Muscle of arm (tissue), 1 donor: ENCODE measurements at regions not wholly inside any gene's neighbourhood (a gene's known extent, or its start where the extent isn't known, plus 50 kb on each side); places are given as distances from the start of the nearest gene placed in this dataset.
A peak's percentile ranks its signal among the peaks of the same experiment; 100 is the strongest.
"Not testable (repeated sequence)": the region's sequence is repeated elsewhere in the genome, so short reads cannot be mapped to it uniquely, and the experiment has no call there.

Experiments used
- DNase-seq: peaks from one replicate; pipeline ENCODE4 v3.0.0-alpha.2; 2013

DNA sequence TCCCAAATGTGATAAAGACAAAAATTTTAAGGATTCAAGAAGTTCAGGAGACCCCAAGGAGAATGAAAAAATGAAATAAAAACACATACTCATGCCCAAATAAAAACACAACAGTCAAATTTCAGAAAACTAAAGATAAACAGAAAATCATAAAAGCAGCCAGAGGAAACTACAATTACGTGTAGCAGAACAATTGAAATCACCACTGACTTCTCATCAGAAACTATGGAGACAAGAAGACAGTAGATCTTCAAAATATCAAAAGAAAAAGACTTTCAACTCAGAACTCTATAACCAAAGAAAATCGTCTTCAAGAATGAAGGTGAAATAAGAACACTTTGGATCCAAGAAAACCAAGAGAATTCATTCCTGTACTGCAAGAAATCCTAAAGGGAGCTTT, 54.9 kb downstream of the DIO3 start:
- DNase-seq: no peak

DNA sequence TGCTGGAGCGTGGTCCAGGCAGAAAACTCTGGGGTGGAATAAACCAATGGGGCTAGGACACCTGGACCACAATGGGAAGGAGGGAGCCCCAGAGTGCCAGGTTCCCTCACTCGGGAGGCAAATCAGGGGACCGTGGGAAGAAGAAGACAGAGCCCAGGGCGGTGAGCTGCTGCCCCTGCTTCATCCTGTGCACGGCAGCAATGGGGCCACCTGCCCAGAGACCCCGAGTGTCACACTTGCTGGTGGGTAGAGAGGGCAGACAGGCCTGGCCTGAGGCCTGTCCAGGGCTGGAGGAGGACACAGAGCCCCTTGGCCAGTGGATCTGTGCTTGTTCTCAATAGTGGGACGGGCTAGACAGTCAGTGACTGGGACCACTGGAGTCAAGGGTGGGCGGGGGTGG, 58.2 kb downstream of the DIO3 start:
- no peak for DNase-seq

DNA sequence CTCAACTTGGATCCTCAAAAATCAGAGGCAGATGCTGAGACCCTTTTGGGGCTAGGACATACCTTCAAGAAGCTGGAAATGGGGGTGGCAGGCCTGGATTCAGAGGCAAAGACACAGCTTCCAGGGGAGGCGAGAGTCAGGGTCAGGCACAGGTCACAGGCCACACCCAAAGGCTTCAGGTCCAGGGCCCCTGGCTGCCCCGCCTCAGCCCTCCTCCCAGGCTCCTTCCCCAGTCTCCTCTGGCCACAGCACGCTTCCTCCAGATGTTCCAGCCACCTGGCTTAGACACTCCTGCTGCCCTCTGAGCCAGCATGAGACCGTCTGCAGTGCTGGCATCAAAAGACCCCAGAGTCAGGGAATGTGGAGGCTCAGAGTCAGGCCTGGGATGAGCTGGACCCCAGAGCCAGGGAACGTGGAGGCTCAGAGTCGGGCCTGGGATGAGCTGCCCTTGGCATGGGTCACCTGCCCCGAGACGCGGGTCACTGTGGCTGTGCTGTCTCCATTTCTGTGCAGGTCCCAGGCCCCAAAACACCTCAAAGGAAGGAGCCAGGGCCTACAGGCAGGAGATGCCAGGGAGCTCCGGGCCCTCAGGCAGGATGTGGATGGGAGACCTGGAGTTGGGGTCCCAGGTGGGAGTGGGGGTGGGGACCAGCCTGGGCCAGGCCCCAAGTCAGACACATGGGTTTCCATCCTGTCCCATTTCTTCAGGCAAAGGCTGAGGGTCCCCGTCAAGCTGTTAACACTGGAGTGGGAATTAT, 58.9 kb downstream of the DIO3 start:
- no peak for DNase-seq

DNA sequence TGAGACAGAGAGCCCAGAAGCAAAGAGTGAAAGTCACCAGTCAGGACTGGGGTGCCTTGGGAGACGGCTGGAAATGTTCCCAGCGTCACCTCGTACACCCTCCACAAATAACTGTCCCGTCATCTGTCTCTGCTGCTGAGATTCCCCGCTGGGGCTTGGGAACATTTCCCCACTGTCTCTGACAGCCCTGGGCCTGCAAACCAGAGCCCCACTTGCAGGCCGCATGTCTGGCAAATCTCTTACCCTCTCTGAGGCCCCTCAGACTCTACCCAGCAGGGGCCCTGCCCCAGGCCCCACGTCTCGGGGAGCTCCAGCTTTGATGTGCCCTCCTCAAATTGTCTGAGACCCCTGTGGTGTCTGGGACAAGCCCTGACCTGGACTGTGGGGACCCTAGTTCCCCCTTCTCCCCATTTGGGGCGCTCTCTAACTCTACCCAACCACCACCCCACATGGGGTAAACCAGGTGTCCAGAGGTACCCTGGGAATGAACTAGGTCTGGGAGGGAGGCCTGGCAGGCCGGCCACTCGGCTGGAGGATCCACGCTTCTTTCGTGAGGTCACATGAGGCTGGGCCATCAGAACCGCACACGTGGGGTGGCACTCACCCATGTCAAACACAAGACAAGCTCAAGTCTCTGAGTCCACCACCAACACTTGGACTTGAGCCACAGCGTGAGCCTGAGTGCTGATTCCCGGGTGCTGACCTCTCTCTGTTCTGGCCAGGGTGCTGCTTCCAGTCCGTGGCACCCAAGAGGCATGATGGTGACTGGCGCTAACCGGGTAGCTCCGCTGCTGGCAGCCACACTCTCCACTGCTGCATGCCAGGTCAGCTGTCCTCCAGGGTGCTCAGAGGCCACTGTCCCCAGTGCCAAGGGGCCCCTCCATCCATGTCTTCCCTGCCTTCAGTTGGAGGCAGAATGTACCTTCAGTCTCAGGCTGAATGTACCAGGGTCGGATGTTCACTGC, 59.8 kb downstream of the DIO3 start:
- DNase-seq: no peak

DNA sequence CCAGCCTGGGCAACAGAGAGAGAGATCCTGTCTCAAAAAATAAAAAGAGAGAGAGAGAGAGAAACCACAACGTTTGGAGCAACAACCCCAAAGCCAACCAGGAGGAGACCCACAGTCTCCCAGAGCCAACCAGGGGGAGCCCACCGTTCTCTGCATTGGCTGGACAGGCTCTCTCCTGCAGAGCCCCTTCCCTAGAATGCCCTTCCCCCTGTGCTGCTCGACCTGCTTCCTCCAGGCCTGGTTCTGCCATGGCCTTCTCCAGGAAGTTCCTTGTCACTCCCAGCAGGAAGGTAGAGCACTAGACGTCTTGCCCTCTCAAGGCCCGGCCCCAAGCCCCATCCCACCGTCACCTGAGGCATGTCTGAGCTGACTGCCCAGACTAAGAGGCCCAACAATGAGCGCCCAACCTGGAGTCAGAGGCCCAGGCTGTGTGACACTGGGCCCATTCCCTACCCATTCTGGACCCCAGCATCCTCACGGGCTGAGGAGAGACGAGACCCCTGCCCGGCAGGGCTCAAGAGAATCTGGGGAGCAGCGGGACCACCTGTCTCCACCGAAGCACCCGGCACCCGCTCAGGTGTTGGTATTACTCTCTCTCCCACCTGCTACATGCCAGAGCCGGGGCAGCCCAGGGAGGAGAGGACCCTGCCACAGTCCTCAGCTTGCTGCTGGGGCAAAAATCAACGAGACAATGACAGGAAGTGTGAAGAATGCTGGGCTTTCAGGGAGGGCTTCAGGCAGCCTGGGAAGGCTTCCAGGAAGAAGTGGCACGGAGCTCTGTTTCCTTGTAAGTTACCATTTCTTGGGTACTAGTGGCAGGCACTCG, 61.2 kb downstream of the DIO3 start:
- DNase-seq: no peak

DNA sequence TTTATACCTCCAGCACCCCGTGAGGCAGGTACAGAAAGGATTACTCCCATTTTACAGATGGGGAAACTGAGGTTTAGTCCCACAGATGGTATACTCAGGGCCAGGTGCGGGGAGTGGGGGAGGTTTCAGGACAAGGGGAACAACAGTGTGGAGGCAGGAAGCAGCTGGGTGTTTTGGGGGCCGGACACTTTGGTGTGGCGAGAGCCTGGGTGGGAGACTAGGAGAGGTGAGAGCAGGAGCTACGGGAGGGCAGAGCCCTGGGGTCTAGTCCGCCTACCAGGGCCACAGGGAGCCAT, 61.7 kb downstream of the DIO3 start:
- DNase-seq: no peak

DNA sequence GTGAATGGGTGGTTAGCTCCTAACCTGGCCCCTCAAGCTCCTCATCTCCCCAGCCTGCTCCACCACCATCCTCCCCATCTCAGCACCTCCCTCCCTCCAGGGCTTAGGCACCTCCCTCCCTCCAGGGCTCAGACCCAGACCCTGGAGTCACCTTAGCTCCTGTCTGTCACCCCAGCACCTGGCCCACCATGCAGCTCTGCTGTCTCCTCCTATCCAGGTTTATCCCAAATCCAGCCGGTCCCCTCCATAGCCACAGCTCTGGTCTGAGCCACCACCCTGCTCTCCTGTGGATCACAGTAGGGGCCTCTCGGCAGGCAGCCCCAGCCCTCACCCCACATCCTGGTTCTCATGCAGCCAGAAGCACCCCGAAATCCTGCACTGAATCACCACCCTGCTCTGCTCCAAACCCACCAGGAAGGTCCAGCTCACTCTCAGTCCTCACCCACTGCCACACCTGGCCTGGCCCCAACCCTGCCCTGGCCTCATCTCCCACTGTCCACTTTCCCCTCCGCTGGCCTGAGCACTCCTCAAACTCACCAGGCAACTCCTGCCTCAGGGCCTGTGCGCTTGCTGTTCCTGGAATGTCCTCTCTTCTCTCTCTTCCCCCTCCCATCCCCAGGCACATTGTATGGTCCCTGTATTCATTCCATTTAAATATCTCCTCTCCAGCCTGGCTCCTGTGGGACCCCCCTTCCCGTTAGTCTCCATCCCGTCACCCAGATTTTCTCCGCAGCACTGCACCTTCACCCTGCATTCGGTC, 62.6 kb downstream of the DIO3 start:
- DNase-seq: no peak

DNA sequence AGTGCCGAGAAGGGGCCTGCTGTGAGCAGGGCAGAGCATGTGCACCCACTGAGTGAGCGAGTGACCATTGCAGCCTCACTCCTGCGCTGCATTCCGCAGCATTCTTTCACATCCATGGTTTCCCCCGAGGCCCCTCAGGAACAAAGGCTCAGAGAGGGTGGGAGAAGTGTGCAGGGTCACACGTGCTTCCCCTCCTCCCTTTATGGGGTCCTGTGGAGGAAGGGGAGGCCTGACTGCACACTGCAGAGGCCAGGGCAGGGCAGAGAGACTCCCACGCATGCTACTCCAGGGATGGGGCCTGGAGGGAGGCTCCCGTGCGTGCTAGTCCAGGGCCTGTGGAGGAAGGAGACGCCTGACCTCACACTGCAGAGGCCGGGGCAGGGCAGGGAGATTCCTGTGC, 63.2 kb downstream of the DIO3 start:
- no peak for DNase-seq

DNA sequence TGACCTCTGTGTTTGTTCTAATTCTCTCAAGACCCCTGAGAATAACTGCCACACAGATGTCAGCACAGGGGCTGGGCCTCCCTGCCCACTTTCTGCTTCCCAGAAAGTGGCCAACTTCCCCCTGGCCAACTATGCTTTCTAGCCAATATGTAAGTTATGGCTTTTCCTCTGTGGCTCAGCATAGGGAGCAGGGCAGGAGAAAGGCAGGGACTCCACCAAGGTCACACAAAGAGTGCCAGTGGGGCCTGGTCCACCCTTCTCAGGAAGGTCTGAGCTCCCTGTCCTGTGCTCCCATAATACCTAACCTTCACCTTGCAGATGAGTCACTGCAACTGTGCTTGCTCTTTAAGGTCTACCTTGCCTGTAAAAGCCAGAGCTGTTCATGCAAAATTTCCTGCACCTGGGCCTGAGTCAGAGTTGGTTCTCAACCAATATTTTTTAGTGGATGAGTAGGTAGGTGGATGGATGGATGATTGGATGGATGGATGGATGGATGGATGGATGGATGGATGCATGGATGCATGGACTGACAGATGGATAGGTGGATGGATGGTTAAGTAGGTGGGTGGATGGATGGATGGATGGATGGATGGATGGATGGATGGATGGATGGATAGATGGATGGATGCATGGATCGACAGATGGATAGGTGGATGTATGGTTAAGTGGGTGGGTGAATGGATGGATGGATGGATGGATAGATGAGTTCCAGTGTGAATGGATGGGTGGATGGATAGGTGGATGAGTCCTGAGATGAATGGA, 64.2 kb downstream of the DIO3 start:
- no peak for DNase-seq

DNA sequence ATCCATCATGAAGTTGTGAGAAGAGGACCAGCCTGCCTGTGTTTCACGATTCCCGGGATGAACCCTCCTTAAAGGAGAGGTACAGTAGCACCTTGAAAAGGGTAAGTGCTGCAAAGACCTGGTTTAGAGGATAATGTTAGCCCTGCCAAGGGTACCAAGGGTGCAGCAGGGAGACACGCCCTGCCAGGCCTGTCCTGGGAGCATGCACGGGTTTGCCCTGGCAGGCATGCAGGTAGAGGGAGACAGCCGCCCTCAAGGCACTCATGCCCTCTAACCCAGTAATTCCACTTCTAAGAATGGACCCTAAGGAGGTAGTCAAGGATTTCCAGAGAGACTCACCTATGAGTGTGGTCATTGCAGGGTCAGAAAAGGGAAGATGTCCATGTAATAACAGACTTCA, 65.0 kb downstream of the DIO3 start:
- no peak for DNase-seq

DNA sequence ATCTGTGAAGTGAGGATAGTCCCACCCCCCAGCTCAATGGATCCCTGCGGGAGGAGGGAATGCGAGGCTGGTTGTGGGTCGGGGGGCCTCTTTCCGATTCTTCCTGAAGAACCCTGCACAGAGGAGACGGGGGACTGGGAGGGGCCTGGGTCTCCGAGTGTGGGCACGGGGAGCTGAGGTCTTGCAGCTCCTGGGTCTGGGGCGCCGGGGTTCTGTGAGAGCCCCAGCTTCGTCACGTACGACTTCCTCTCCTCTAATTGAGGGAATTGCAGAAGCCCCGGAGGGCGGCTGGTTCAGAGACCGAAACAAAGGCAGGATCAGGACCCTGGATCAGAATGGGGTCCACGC, 66.6 kb downstream of the DIO3 start:
- no peak for DNase-seq

DNA sequence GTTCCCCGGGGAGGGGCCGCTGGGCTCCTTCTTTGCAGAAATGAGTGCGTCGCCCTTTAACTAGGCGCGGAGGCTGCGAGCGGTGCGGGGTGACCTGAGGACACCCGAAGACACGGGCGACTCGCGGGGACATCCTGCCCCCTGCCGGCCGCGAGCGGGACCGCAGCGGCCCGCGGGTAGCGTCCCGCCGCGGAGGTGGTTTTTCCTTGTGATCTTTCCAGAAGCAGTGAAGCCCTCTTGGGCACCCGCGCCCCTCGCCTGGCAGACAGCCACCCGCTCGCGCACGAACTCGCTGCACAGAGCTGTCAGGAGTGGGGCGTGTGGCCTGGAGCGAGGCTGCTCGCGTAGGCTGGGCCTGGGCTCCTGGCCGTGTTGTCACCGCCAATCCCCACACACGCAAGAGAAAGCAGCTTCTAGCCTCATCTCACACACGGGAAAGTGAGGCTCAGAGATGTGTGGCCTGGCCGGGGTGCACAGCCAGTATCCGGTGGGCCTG, 67.2 kb downstream of the DIO3 start:
- peak; percentile 72 for DNase-seq

DNA sequence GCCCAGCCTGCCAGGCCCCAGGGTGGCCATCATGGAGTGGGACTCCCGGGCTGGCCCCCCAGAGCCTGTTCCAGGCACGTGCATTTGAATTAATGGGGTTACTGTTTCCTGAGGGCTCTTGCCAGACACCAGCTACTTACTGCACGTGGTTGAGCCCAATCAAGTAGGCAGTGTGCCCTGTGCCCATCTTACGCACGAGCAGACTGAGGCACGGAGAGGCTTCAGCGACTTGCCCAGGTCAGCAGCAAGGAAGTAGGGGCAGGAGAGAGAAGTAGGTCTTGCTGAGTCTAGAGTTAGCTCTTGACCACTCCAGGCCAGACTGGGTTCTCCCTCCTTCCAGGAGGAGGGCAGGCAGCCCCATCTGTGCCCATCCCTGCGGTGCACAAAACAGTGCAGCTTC, 67.7 kb downstream of the DIO3 start:
- DNase-seq: no peak

DNA sequence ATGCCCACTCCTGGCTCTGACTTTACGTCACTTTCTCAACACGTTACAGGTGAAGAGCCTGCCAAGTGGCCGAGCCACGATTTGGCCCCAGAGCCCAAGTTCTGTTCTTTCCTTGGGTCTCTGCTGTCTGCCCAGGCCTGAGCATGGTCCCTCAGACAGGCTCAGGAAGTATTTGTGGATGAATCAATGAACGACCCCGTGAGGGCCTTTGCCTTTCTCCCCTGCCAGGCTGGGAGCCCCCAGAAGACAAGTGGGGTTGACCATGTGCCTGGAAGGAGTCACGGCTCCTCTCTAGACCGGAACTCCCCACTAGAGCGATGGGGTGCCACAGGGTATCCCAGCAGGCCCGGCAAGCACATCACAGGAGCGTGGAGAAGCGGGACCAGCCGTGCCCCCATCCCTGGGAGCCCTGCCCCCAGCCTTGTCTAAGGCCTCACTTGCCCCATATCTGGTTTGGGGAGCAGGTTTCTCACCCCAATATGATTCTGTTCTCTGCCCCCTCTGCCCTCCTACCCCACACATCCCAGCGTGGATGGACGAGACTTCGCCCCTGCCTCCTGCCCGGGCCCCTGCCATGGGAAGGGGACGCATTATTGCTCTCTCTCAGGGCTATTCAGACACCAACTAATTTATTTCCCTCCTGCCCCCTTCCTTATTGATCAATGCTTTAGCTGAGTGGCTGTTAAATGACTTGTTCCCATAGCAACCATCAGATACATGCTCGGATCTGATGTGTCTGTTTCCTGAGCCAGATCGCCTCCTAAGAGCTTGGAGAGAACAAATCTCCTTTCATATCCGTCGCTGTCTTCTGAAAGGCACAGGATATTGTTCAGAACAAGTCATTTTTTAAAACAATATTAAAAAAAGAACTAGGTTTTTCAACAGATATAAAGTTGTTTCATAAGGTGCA, 69.0 kb downstream of the DIO3 start:
- DNase-seq: no peak

DNA sequence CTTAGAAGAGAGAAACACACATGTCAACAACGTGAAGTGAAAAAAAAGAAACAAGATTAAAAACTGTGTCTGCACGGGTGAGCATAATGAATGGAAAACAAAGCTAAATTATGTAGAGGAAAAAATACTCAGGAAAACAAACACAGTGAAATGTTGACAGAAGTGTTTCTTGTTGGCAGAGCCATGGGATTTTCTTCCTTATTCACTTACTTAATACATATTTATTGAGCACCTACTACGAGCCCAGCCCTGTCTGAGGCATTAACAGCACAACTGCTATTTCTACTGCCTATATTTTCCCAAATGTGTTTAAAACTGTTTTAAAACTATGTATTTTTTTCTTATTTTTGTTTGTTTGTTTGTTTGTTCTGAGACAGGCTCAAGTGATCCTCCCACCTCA, 69.9 kb downstream of the DIO3 start:
- DNase-seq: no peak

DNA sequence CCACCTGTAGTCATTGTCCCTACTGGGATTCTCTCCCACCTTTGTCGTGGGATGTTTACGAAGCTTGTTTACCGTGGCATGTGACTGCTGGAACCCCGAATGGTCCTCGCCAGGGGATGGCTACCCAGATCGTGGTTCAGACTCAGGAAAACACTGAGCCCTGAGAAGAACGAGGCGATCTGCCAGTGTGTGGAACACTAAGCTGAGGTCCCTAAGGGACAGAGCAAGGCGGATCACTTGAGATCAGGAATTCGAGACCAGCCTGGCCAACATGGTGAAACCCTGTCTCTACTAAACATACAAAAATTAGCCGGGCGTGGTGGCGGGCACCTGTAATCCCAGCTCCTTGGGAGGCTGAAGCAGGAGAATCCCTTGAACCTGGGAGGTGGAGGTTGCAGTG, 70.7 kb downstream of the DIO3 start:
- DNase-seq: not testable (repeated sequence)

DNA sequence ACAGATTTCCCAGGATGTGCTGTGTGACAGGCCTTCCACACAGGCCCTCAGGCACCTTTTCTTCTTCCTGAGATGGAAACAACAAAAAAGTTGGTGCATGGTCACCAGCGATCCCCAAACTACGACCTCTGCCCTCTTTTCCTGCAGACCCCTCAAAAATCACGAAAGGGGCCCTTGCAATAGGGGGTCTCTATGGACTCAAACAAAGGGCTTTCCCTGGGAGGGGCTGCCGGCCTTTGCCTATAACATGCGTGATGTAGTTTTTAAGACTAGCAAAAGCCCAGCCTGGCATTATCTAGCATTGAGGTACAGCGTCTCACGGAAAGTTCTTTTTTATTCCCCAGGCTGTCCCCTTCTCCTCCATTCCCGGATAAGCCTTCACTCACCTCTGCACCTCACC, 71.2 kb downstream of the DIO3 start:
- no peak for DNase-seq

DNA sequence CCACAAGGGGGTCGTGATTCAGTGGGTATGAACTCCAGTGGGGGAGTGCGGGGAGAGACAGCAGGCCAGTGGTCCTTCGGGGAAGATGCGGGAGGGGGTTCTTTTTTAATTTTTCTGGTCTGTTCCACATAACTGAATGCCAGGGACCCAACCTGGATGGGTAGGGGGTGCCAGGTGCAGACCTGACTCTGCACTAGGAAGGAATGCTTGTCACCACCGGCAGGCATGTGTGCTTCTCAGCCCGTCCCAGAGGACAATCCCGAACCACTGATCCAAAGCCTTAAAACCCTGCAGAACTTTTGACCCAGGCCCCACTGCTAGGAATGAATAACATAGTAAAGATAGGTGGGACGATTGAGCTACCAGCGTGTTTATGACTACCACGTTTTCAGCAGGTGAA, 72.0 kb downstream of the DIO3 start:
- DNase-seq: no peak

DNA sequence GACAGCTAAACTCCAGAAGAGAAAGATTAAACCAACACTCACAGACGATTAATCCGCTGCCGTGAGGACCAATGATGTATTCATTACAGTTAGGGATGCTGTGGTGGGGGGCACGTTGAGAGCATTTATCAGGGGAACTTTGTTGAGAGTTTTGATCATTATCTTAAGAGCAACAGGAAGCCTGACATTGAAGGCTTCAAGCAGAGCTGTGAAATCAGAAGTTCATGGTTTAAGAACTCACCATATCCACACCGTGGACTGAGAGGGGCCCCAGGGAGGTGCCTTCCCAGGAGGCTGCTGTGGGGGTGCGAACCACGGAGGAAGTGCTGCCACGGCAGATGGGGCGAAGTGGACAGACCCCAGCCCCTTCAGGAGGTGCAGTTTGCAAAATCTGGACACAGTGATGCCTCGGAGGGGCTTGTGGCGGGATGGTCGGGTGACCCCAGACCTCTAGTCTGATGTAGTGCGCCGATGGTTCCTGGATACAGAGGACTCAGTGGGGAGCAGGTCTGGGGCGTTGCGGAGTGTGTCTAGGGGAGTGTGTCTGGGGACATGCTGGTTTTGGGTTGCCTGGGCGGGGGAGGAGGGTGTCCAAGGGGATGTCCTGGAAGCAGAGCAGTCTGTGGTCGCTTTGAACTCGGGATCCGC, 73.0 kb downstream of the DIO3 start:
- no peak for DNase-seq
